T-helper 2 cell treated with Interferon-gamma antibody and Interleukin-4, amounts not matched to agents 5 μg/mL and 100 μg/mL, for 36 hours (primary cell): ENCODE measurements at regions not wholly inside any gene's neighbourhood (a gene's known extent, or its start where the extent isn't known, plus 50 kb on each side); places are given as distances from the start of the nearest gene placed in this dataset.

Experiments
- DNase-seq: peaks from one replicate; pipeline ENCODE4 v3.0.0; 2021; ENCODE audit warnings: low spot score
- H3K27ac Mint-ChIP-seq: one replicate; pipeline ENCODE4 v1.8.0; 2021; ENCODE audit warnings: mild to moderate bottlenecking, mixed read lengths
- H3K27me3 Mint-ChIP-seq: one replicate; pipeline ENCODE4 v1.8.0; 2021; ENCODE audit warnings: low read depth, mixed read lengths
- H3K36me3 Mint-ChIP-seq: one replicate; pipeline ENCODE4 v1.8.0; 2021; ENCODE audit warnings: low read depth, mixed read lengths
- H3K4me1 Mint-ChIP-seq: one replicate; pipeline ENCODE4 v1.8.0; 2021; ENCODE audit warnings: low read depth, mixed read lengths
- H3K4me3 Mint-ChIP-seq: one replicate; pipeline ENCODE4 v1.8.0; 2022; ENCODE audit warnings: mild to moderate bottlenecking, moderate library complexity, mixed read lengths
- H3K9me3 Mint-ChIP-seq: one replicate; pipeline ENCODE4 v1.8.0; 2021; ENCODE audit warnings: mixed read lengths

GRCh38 chr18:68283834-68284233 is 431.1 kb downstream of the TMX3 start:
- Mint-ChIP-seq H3K4me3 (no peak overlapping the region), H3K4me1 (no peaks in the 10 kb centered on the region), H3K9me3 (no peaks in the 10 kb centered on the region), H3K36me3 (no peaks in the 10 kb centered on the region), H3K27me3 (no peaks in the 10 kb centered on the region), H3K27ac (no peak overlapping the region)
- DNase-seq, result no peak

GRCh38 chr18:68282232-68282631 is 432.7 kb downstream of the TMX3 start:
- DNase-seq, result no peak
- Mint-ChIP-seq H3K9me3 (no peaks in the 10 kb centered on the region), H3K27me3 (no peaks in the 10 kb centered on the region), H3K4me3 (no peak overlapping the region), H3K4me1 (no peaks in the 10 kb centered on the region), H3K36me3 (no peaks in the 10 kb centered on the region), H3K27ac (no peak overlapping the region)

- Mint-ChIP-seq H3K27ac (no peak overlapping the region), H3K4me1 (no peaks in the 10 kb centered on the region), H3K27me3 (no peaks in the 10 kb centered on the region), H3K4me3 (no peak overlapping the region), H3K36me3 (no peaks in the 10 kb centered on the region), H3K9me3 (no peaks in the 10 kb centered on the region)
- DNase-seq, result no peak
These were observed 439.3 kb downstream of the TMX3 start for GRCh38 chr18:68275616-68276015.

GRCh38 chr18:68270017-68270416 is 444.9 kb downstream of the TMX3 start:
- Mint-ChIP-seq H3K27ac (no peak overlapping the region), H3K4me3 (no peak overlapping the region), H3K27me3 (no peaks in the 10 kb centered on the region), H3K4me1 (no peaks in the 10 kb centered on the region), H3K36me3 (no peaks in the 10 kb centered on the region), H3K9me3 (no peaks in the 10 kb centered on the region)
- DNase-seq, result no peak

- Mint-ChIP-seq H3K36me3 (no peaks in the 10 kb centered on the region), H3K9me3 (no peaks in the 10 kb centered on the region), H3K4me3 (no peak overlapping the region), H3K4me1 (no peaks in the 10 kb centered on the region), H3K27ac (no peak overlapping the region), H3K27me3 (no peaks in the 10 kb centered on the region)
- DNase-seq, result no peak
These were observed 447.3 kb downstream of the TMX3 start for GRCh38 chr18:68267583-68267982.

GRCh38 chr18:68263481-68263880 is 451.4 kb downstream of the TMX3 start:
- no peaks in the 10 kb centered on the region for H3K4me1 Mint-ChIP-seq
- no peaks in the 10 kb centered on the region for H3K9me3 Mint-ChIP-seq
- no peak overlapping the region for H3K27ac Mint-ChIP-seq
- H3K27me3 Mint-ChIP-seq, result no peaks in the 10 kb centered on the region
- no peak for DNase-seq
- H3K36me3 Mint-ChIP-seq, result no peaks in the 10 kb centered on the region
- H3K4me3 Mint-ChIP-seq, result no peak overlapping the region

- no peak overlapping the region for H3K4me3 Mint-ChIP-seq
- no peaks in the 10 kb centered on the region for H3K9me3 Mint-ChIP-seq
- H3K36me3 Mint-ChIP-seq, result no peaks in the 10 kb centered on the region
- DNase-seq, result no peak
- H3K27me3 Mint-ChIP-seq, result no peaks in the 10 kb centered on the region
- H3K4me1 Mint-ChIP-seq, result no peaks in the 10 kb centered on the region
- no peak overlapping the region for H3K27ac Mint-ChIP-seq
These were observed 452.1 kb downstream of the TMX3 start for GRCh38 chr18:68262690-68263294.

- no peaks in the 10 kb centered on the region for H3K4me1 Mint-ChIP-seq
- no peaks in the 10 kb centered on the region for H3K36me3 Mint-ChIP-seq
- H3K27me3 Mint-ChIP-seq, result no peaks in the 10 kb centered on the region
These were observed 458.4 kb downstream of the TMX3 start for GRCh38 chr18:68256418-68257067.

GRCh38 chr18:68244786-68245185 is 470.1 kb downstream of the TMX3 start:
- no peaks in the 10 kb centered on the region for H3K36me3 Mint-ChIP-seq
- H3K4me3 Mint-ChIP-seq, result no peak overlapping the region
- DNase-seq, result no peak
- peaks cover 10% of the 10 kb centered on the region for H3K9me3 Mint-ChIP-seq
- no peak overlapping the region for H3K27ac Mint-ChIP-seq
- no peaks in the 10 kb centered on the region for H3K27me3 Mint-ChIP-seq
- no peaks in the 10 kb centered on the region for H3K4me1 Mint-ChIP-seq

More at GRCh38 chr18:68256418-68257067, 458.4 kb downstream of the TMX3 start:
- no peak overlapping the region for H3K4me3 Mint-ChIP-seq
- H3K9me3 Mint-ChIP-seq, result no peaks in the 10 kb centered on the region
- no peak overlapping the region for H3K27ac Mint-ChIP-seq
- DNase-seq, result no peak

- Mint-ChIP-seq H3K4me1 (no peaks in the 10 kb centered on the region), H3K36me3 (no peaks in the 10 kb centered on the region), H3K27ac (no peak overlapping the region), H3K27me3 (no peaks in the 10 kb centered on the region), H3K4me3 (no peak overlapping the region), H3K9me3 (no peaks in the 10 kb centered on the region)
- no peak for DNase-seq
These were observed 473.0 kb downstream of the TMX3 start for GRCh38 chr18:68241881-68242280.

- DNase-seq, result no peak
- Mint-ChIP-seq H3K27me3 (no peaks in the 10 kb centered on the region), H3K27ac (no peak overlapping the region), H3K4me1 (no peaks in the 10 kb centered on the region), H3K36me3 (no peaks in the 10 kb centered on the region), H3K4me3 (no peak overlapping the region), H3K9me3 (no peaks in the 10 kb centered on the region)
These were observed 480.2 kb downstream of the TMX3 start for GRCh38 chr18:68234676-68235075.

GRCh38 chr18:68234131-68234530 is 480.8 kb downstream of the TMX3 start:
- Mint-ChIP-seq H3K9me3 (no peaks in the 10 kb centered on the region), H3K4me1 (no peaks in the 10 kb centered on the region), H3K36me3 (no peaks in the 10 kb centered on the region), H3K4me3 (no peak overlapping the region), H3K27me3 (no peaks in the 10 kb centered on the region), H3K27ac (no peak overlapping the region)
- DNase-seq, result no peak

- no peak for DNase-seq
- H3K27me3 Mint-ChIP-seq, result no peaks in the 10 kb centered on the region
These were observed 481.9 kb downstream of the TMX3 start for GRCh38 chr18:68233018-68233417.

GRCh38 chr18:68229351-68229750 is 485.6 kb downstream of the TMX3 start:
- Mint-ChIP-seq H3K4me1 (no peaks in the 10 kb centered on the region), H3K9me3 (no peaks in the 10 kb centered on the region), H3K4me3 (no peak overlapping the region), H3K27me3 (no peaks in the 10 kb centered on the region), H3K27ac (no peak overlapping the region), H3K36me3 (no peaks in the 10 kb centered on the region)
- no peak for DNase-seq

More at GRCh38 chr18:68233018-68233417, 481.9 kb downstream of the TMX3 start:
- no peaks in the 10 kb centered on the region for H3K9me3 Mint-ChIP-seq
- no peak overlapping the region for H3K4me3 Mint-ChIP-seq
- H3K27ac Mint-ChIP-seq, result no peak overlapping the region
- H3K36me3 Mint-ChIP-seq, result no peaks in the 10 kb centered on the region
- H3K4me1 Mint-ChIP-seq, result no peaks in the 10 kb centered on the region
